HG02763 (cell line): ENCODE measurements at regions not wholly inside any gene's neighbourhood (a gene's known extent, or its start where the extent isn't known, plus 50 kb on each side); places are given as distances from the start of the nearest gene placed in this dataset.

ENCODE experiments used
- ATAC-seq: cut with Tn5 transposase; IDR thresholded peaks from one replicate; pipeline ENCODE4 v1.9.1; 2021; ENCODE audit warnings: mild to moderate bottlenecking, moderate library complexity; ENCODE audit not compliant: unreplicated experiment

DNA sequence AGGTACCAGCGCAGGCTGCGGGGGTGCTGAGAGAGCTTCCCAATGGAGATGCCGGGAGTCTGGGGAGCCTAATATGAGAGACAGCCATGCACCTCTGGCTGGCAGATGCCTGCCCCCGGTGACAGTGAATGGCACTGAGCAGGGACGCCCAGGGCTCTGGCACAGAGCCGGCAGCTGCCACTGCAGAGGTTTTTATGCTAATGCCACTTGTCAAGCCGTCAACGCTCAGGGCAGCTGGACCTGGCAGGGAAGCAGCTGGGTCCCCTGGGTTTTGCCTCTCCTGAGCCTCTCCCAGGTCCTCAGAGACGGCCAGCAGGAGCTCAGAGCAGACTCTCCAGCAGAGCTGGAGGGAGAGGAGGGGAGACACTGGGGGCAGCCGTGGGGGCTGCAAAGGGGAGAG lies 573.6 kb downstream of the BUD13 start:
- no peak for ATAC-seq

DNA sequence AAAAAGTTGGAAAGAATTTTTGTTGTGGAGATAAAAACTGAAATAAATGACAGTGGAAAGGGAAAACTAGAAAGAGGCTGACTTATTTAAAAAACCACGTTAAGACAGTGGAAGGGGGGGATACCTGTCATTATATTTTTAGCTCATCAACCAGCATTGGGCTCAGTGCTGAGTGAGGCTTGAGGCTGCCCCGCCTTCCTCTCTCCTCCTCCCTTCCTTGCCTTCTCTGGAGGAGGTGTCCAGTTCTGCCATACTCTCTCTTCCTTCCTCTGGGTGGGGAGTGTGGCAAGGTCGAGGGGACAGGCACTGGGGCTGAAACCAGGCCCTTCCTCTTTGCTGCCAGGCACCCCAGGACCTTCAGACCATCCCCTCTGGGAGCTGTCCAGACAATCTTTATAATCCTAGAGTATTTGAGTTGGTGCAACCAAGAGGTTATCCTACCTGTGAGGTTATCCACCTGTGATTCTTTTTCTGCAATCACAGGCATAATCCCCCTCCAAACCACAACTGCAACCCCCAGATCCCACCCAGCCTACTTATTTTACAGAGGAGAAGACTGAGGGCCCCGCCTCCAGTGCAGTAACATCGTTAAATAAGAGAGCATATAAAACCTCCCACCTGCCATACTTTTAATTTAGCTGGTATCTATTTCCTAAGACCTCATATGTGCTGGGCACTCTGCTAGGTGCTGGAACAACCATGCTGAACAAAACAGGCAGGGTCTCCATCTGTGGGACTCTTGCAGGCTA lies 578.5 kb downstream of the BUD13 start:
- no peak for ATAC-seq

GRCh38 chr11:116193321-116194131 lies 579.3 kb downstream of the BUD13 start:
- no peak for ATAC-seq

GRCh38 chr11:116192509-116193210 lies 580.1 kb downstream of the BUD13 start:
- ATAC-seq, result no peak

GRCh38 chr11:116190861-116191260 lies 581.9 kb downstream of the BUD13 start:
- ATAC-seq, result no peak

- no peak for ATAC-seq
Measured at GRCh38 chr11:116189408-116190170, 583.2 kb downstream of the BUD13 start.

DNA sequence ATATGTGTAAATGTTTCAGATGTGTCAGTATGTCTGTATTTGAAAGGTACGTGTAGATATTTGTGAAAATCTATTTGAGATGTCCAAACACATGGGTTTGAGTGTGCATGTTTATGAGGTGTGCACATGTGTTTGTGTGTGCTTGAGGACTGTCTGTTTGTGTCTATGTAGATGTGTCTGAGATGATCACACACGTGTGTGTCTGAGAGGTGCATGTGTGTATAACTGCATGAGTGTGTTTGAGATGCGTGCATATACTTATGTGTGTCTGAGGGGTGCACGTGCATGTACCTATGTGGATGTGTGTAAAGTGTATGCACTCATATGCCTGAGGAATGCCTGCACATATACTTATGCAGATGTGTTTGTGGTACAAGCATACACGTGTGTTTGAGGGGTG lies 584.4 kb downstream of the BUD13 start:
- no peak for ATAC-seq

DNA sequence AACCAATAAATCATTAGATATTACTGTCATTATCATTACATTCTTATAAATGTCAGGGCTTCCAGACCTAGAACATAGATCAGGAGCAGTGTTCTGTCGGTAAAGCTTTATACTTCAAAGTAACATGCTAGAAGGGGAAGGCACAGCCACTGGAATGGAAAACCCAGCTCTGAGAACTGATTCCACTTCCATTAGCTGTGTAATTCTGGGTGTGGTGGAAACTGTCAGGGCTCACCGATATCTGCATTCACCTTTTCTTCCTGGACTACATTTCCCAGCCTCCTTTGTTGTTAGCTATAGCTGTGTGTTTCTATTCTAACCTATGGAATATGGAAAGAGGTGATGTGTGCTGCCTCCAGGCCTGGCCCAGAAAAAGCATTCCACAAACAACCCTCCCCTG lies 585.8 kb downstream of the BUD13 start:
- no peak for ATAC-seq

DNA sequence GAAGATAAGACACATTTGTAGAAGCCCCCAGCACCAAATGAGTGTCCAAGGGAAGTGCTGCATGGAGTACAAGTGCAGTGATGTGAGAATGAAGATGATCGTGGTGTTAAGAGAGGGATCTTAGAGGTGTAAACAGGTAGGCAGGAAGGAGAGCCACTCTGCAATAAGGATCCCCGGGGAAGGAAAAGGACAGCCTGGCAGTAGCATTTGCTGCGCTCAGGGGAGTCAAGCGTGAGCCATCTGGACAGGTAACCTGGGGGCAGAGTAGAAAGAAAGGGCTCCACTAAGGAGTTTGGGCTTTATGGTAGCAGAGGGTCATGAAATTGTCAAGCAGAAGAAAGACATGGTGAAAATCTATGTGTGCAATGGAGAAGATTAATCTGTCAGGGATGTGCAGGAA lies 587.2 kb downstream of the BUD13 start:
- no peak for ATAC-seq

DNA sequence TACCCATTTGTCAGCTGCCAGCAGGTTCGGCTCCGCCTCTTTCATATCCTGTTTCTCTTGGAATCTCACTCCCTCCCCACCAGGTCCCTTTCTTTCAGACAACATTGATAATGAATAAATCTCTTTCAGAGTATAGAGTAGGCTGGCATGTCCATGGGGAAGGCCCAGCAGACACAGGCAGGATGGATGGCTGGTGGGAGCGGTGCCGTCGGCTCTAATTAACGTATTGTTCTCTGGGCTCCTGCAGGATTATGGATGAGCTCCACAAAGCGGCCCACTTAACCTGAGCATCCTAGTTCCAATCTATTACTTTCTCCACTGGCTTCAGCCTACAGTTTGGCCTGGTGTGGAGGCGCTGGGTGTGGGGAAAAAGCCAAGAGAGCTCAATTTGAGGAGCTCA lies 588.0 kb downstream of the BUD13 start:
- ATAC-seq, result no peak

GRCh38 chr11:116182356-116182966 lies 590.3 kb downstream of the BUD13 start:
- no peak for ATAC-seq

DNA sequence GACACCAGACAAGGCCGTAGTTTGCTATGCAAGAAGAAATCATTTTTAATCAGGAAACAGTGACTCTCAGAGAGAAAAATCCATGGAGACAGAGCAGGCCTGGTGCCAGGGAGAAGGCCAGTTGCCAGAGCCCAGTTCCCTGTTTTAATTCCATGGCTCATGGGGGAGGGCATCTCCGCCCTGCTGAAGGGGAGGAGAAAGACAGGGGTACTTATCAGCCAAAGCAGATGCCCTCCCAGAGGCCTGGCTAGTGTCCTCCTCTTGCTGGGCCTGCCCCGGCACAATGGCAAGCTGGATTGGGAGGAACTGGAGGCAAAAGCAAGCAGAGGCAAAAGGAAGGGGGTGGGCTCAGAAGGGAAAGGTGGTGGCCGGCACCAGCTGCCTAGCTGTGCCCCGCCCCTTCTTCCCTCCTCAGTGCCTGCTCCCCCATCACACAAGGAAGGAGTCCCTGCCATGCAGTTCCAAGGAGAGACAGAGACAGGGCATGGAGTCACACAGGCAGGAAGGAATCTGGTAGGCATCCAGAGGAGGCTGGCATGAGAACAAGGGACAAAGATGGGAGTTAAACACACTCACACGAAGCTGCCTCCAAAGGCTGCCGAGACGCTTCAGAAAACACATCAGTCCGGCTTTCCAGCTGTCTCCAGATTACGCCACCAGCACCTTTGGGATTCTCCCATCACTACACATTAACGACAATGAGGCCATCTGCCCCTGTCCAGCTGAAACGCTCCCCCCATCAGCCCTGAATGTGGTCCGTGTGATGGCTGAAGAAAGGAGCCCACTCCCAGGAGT lies 591.8 kb downstream of the BUD13 start:
- ATAC-seq, result no peak

GRCh38 chr11:116179401-116179800 lies 593.4 kb downstream of the BUD13 start:
- no peak for ATAC-seq

DNA sequence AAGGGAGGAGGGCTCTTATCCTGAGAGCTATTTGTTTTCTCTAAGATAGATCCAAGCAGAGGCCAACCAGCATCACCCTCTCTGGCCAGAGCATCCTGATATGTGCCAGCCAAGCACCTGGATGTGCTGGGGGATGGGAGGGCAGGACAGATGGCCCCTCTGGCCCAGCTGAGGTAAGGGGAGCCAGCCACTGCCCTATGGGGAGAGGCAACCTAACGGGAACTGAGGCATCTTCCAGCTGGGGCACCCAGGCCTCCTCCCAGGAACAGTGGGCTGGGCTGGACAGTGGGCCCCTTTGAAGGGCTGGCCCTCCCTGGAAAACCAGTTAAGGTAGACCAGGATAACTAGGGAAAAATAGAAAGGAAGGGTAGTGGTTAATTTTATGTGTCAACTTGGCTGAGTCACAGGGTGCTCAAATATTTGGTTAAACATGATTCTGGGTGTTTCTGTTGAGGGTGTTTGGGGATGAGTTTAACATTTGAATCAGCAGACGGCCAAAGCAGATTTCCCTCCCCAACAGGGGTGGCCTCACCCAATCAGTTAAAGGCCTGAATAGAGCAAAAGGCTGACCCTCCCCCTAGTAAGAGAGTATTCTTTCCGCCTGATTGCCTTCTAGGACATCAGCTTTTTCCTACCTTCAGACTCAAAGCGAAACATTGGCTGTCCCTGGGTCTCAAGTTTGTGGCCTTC lies 595.1 kb downstream of the BUD13 start:
- ATAC-seq, result no peak

- ATAC-seq, result no peak
Measured at GRCh38 chr11:116176484-116177005, 596.2 kb downstream of the BUD13 start.

DNA sequence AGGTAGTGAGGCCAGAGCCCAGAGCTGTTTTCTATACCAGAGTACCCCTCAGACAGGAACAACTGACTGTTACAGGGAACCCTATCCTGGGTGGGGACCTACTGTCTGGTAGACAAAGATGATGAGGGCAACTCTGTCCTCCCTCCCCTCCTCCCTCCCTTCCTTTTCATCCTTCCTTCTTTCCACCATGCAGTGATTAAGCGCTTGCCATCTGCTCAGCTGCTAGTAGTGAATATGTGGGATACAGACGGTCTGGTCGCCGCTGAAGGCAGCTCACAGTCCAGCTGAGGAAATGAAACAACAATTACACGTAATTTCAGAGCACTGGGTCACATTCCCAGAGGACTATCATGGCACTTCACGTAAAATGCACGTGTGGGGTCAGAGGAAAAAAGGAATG lies 597.1 kb downstream of the BUD13 start:
- no peak for ATAC-seq

DNA sequence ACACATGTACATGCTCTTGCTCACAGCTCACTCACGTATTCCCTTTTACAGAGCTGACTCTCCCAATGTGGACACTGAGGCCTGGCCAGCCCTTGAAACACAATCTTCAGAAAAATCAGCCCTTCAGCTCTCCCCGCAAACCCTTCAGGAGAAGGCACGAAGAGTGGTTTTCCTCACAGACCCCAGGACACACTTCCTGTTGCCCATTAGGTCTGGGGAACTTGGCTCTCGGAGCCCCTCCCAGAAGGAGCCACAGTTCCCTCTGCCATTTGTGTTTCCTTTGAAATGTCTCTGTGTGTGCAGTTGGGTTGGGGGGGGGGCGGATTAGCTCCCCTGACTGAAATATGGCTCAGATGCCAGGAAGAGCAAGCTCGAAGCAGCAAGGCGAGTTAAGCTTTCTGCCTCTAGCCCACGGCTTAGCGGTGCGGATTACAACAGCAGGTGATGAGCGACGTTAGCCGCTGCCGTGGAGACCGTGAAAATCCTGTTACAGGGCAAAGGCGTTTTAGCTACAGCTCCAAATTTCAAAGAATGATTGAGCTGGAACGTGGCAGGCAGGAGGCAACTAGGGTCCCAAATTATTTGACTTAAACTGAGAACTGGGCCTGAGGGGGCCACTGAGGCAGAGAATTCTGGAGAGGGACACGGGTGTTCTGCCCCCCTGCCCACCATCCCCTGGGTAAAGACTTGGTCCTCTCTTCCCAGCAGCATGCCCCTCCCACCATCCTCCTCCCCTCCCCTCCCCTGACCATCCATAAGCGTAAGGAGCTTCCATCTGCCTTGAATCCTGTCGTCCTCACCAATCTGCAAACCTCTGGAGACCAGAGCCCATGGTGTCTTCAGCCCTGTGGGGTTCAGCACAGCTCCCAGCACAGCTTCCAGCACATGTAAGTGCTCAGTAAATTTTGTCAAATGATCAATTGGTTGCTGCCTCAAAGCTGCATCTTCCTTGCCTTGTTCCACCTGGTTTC lies 598.6 kb downstream of the BUD13 start:
- ATAC-seq, result no peak

DNA sequence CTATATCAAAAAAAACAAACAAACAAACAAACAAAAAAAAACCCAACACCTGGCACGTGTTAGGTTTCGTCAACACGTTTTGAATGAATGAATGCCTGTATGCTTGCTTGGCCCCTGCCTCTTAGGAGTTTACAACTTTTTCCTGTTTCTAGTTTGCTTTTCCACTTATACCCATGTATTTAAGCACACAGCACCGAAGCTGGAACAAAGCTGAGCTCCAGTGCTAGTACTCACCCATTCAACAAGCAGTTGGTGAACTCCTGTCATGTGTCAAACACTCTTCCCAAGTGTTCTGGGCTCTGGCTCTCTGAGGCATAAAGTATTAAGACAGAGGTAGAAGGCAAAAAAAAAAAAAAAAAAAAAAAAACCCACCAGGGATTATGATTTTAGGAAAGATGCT lies 599.3 kb downstream of the BUD13 start:
- ATAC-seq, result no peak
